Brain microvascular endothelial cell (primary cell): ENCODE measurements at regions not wholly inside any gene's neighbourhood (a gene's known extent, or its start where the extent isn't known, plus 50 kb on each side); places are given as distances from the start of the nearest gene placed in this dataset.

ENCODE experiments used
- DNase-seq: peaks from one replicate; pipeline ENCODE4 v3.0.0-alpha.2; 2020
- H3K27ac ChIP-seq: fragments of 250-450 bp; sonication (Bioruptor Pico); 2 replicates; pipeline ENCODE4 v1.5.1; 2020; ENCODE audit warnings: mild to moderate bottlenecking, moderate library complexity
- H3K27me3 ChIP-seq: fragments of 250-450 bp; sonication (Bioruptor Pico); replicated peaks from 2 replicates; pipeline ENCODE4 v1.5.1; 2020; ENCODE audit warnings: mild to moderate bottlenecking
- H3K36me3 ChIP-seq: fragments of 250-450 bp; sonication (Bioruptor Pico); replicated peaks from 2 replicates; pipeline ENCODE4 v1.5.1; 2020; ENCODE audit warnings: mild to moderate bottlenecking
- H3K4me3 ChIP-seq: 2 replicates; pipeline ENCODE4 v1.5.1; 2011; ENCODE audit warnings: low read depth, mild to moderate bottlenecking, control low read depth, low read length, moderate library complexity
- CTCF ChIP-seq: IDR thresholded peaks from 2 replicates; pipeline ENCODE4 v1.5.1; 2011; ENCODE audit warnings: low read depth, mild to moderate bottlenecking, moderate library complexity, low read length, control low read depth, inconsistent platforms; ENCODE audit errors: missing control alignments
- in situ Hi-C: cut with HindIII; loops from 2 replicates; pipeline ENCODE4 v1.10.0; 2017; ENCODE audit warnings: low sequenced_read_pairs, low pct_ligation_motif_present

DNA sequence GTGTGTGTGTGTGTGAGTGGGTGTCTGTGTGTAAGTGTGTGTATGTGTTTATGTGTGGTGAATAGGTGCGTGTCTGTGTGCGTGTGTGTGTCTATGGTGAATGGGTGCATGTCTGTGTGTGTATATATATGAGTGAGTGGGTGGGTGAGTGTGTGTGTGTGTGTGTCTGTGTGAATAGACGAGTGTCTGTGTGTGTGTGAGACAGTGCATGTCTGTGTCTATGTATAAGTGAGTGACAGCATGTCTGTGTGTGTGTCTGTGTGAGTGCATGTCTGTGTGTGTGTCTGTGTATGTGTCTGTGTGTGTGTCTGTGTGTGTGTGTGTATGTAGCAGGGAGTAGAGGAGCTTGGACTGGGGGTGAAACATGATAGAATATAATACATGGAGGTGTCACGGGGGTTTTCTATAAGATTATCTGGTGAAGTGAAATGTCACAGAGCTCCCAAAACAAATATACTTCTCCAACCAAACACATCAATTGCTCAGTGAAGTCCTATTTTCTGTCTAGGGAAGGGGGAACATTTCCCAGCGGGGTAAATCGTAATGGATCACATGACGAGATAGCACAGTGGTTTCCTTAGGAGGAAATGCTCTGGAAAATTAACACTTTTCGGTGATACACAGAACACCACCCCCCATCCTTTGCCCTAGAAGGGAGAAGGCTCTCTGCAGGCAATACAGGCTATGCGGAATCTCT lies 723.3 kb upstream of the CELF2 start:
- Histone ChIP-seq H3K4me3 (no peak overlapping the region), H3K27me3 (no peaks in the 10 kb centered on the region), H3K27ac (no peak overlapping the region), H3K36me3 (no peaks in the 10 kb centered on the region)
- no peak for TF ChIP-seq CTCF
- no peak for DNase-seq
- in situ Hi-C loops: no loop called here

DNA sequence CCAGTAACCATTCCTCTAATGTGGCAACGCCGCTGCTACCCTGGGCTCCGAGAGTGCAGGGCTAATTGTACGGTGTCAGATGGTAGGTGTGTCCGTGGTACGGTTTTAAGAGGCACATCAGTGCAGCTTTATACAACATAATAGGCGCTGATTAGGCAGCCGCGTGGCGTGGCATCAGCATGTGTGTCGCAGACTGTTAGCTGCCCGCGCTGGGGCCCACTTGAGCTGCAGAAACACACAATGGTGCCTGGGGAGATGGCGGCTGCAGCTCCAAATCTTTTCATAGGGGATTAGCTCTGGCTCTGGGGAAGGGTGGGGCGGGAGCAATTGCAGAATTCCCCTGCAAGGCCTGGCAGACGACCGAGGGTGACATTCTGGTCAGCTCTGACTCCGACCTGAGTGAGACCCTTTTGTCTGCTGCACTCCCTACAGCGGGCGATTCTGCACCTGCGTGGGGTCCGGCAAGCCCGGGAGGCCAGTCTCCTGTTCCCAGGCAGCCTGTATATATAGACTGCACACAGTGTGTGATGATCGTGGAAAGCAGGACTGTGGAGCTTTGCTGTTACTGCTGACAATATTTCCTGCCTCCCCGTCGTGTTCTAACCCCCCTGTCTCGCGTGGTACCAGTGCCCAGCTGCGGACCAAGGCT lies 722.7 kb upstream of the CELF2 start:
- DNase-seq: no peak
- no peaks in the 10 kb centered on the region for H3K36me3 ChIP-seq
- in situ Hi-C loops: no loop called here
- no peak for TF ChIP-seq CTCF
- H3K27ac ChIP-seq: no peak overlapping the region
- no peaks in the 10 kb centered on the region for H3K27me3 ChIP-seq
- H3K4me3 ChIP-seq: no peak overlapping the region

GRCh38 chr10:10295537-10295936 lies 722.1 kb upstream of the CELF2 start:
- in situ Hi-C loops: no loop called here
- Histone ChIP-seq H3K4me3 (no peak overlapping the region), H3K27ac (no peak overlapping the region), H3K27me3 (no peaks in the 10 kb centered on the region), H3K36me3 (no peaks in the 10 kb centered on the region)
- no peak for DNase-seq
- no peak for TF ChIP-seq CTCF

- Histone ChIP-seq H3K4me3 (no peak overlapping the region), H3K36me3 (no peaks in the 10 kb centered on the region), H3K27ac (no peak overlapping the region), H3K27me3 (no peaks in the 10 kb centered on the region)
- no peak for TF ChIP-seq CTCF
- in situ Hi-C loops: no loop called here
- DNase-seq: no peak
Observed at GRCh38 chr10:10302689-10303088, 715.0 kb upstream of the CELF2 start.

- no peak for TF ChIP-seq CTCF
- no peak for DNase-seq
- in situ Hi-C loops: no loop called here
- Histone ChIP-seq H3K27me3 (no peaks in the 10 kb centered on the region), H3K36me3 (no peaks in the 10 kb centered on the region), H3K4me3 (no peak overlapping the region), H3K27ac (no peak overlapping the region)
Observed at GRCh38 chr10:10307036-10307435, 710.6 kb upstream of the CELF2 start.
